ENCODE measurements at regions not wholly inside any gene's neighbourhood (a gene's known extent, or its start where the extent isn't known, plus 50 kb on each side); places are given as distances from the start of the nearest gene placed in this dataset.

GRCh38 chr11:45517171-45517770, 148.2 kb downstream of the CHST1 start:
- no peak for DNase-seq

- no peak for DNase-seq
Observed at GRCh38 chr11:45513821-45514340, 151.5 kb downstream of the CHST1 start.

- no peak for DNase-seq
Observed at GRCh38 chr11:45512471-45513148, 152.8 kb downstream of the CHST1 start.

- DNase-seq = no peak
Observed at GRCh38 chr11:45511566-45511965, 153.9 kb downstream of the CHST1 start.

- no peak for DNase-seq
Observed at GRCh38 chr11:45507916-45508315, 157.5 kb downstream of the CHST1 start.

- no peak for DNase-seq
Observed at GRCh38 chr11:45503311-45503710, 162.1 kb downstream of the CHST1 start.

GRCh38 chr11:45502226-45502545, 163.2 kb downstream of the CHST1 start:
- no peak for DNase-seq

GRCh38 chr11:45501392-45502225, 163.8 kb downstream of the CHST1 start:
- no peak for DNase-seq

- no peak for DNase-seq
Observed at GRCh38 chr11:45500451-45500850, 165.0 kb downstream of the CHST1 start.

- DNase-seq = no peak
Observed at GRCh38 chr11:45494738-45495137, 170.7 kb downstream of the CHST1 start.

- DNase-seq = no peak
Observed at GRCh38 chr11:45489281-45489905, 176.0 kb downstream of the CHST1 start.

GRCh38 chr11:45486461-45486860, 179.0 kb downstream of the CHST1 start:
- DNase-seq = no peak

- DNase-seq = no peak
Observed at GRCh38 chr11:45485070-45485707, 180.2 kb downstream of the CHST1 start.

GRCh38 chr11:45484326-45484883, 181.0 kb downstream of the CHST1 start:
- DNase-seq = no peak

GRCh38 chr11:45483416-45483815, 182.0 kb downstream of the CHST1 start:
- DNase-seq = no peak

- no peak for DNase-seq
Observed at GRCh38 chr11:45482331-45482730, 183.1 kb downstream of the CHST1 start.

GRCh38 chr11:45481026-45481425, 184.4 kb downstream of the CHST1 start:
- no peak for DNase-seq

- no peak for DNase-seq
Observed at GRCh38 chr11:45477588-45477987, 187.8 kb downstream of the CHST1 start.

GRCh38 chr11:45476126-45476525, 189.3 kb downstream of the CHST1 start:
- DNase-seq = no peak

GRCh38 chr11:45475173-45475572, 189.0 kb upstream of the SYT13 start:
- no peak for DNase-seq

GRCh38 chr11:45473341-45473895, 187.3 kb upstream of the SYT13 start:
- DNase-seq = no peak

- DNase-seq = no peak
Observed at GRCh38 chr11:45472716-45473317, 186.7 kb upstream of the SYT13 start.

Measured in activated T-cell treated with anti-CD3 and anti-CD28 coated beads, Interleukin-2, amount 50 U/mL, for 1 hour (primary cell).